Heart left ventricle (tissue), 13 donors: ENCODE measurements at regions not wholly inside any gene's neighbourhood (a gene's known extent, or its start where the extent isn't known, plus 50 kb on each side); places are given as distances from the start of the nearest gene placed in this dataset.

Experiments
- CTCF ChIP-seq, 12 donors: fragments of 200-600 bp; sonication (generic) in 4 of 12; IDR thresholded peaks; one replicate each; pipeline versions ENCODE4 v1.5.0 to v1.8.0; 2018 to 2022; ENCODE audit warnings: antibody characterized with exemption in 12 of 12, mild to moderate bottlenecking in 5 of 12
- POLR2A ChIP-seq, 2 donors: fragments of 450-650 bp; IDR thresholded peaks; one replicate each; pipeline ENCODE4 v1.6.1; 2017; ENCODE audit warnings: antibody characterized with exemption in 2 of 2, mild to moderate bottlenecking in 2 of 2, moderate library complexity in 2 of 2
- donor health status: ischemic (EF 13 %, LVEDD 7.1; RV severe dilation, severe dysfunction).
- donor health status: DM: no; HTN: yes; CAD: no.
- donor health status: DM: no; HTN: no; CAD: no.
- donor health status: ischemic (EF 25% LVEDD 6.9; RV normal size, moderate dysfunction).
- donor health status: ischemic (EF 25% LVEDD 5.7; RV mildly dilated, moderate dysfunction).
- donor health status: ischemic (EF 35%, LVEDD 5.7; RV mildly dilated, moderate dysfunction).
- donor health status: nonischemic (EF 11% LVEDD 7.7; RV severe dilation, severe dysfunction).
- donor health status: DM: yes; HTN: yes; CAD: no.
- donor health status: PGD.
- donor health status: ischemic (EF 29% LVEDD 5.4; RV normal size, mild dysfunction).
- donor health status: nonischemic (EF 23%, LVEDD 6.1; RV moderate dilation, normal function).

- TF ChIP-seq CTCF (IDR thresholded peaks at IDR 0.05) (no peak), POLR2A (IDR thresholded peaks at IDR 0.05) (no peak)
Measured at GRCh38 chr7:21071561-21072501, 285.1 kb upstream of the SP8 start.
